Activated T-helper 17 cell treated with anti-CD3 and anti-CD28 coated beads, Interleukin-2, amount 50 U/mL, for 72 hours (primary cell): ENCODE measurements at regions not wholly inside any gene's neighbourhood (a gene's known extent, or its start where the extent isn't known, plus 50 kb on each side); places are given as distances from the start of the nearest gene placed in this dataset.
"Not testable (repeated sequence)": the region's sequence is repeated elsewhere in the genome, so short reads cannot be mapped to it uniquely, and the experiment has no call there.

Experiments used
- ATAC-seq: fragments of 150-1000 bp; cut with Tn5 transposase; replicated peaks from 2 replicates; pipeline ENCODE4 v1.10.0; 2021; ENCODE audit warnings: mild to moderate bottlenecking, moderate library complexity
- H3K27ac Mint-ChIP-seq: one replicate; pipeline ENCODE4 v1.8.0; 2022; ENCODE audit warnings: mixed read lengths
- H3K27me3 Mint-ChIP-seq: one replicate; pipeline ENCODE4 v1.8.0; 2022; ENCODE audit warnings: mixed read lengths
- H3K36me3 Mint-ChIP-seq: one replicate; pipeline ENCODE4 v1.8.0; 2022; ENCODE audit warnings: low read depth, mild to moderate bottlenecking, mixed read lengths
- H3K4me1 Mint-ChIP-seq: one replicate; pipeline ENCODE4 v1.8.0; 2022; ENCODE audit warnings: mixed read lengths
- H3K4me3 Mint-ChIP-seq: one replicate; pipeline ENCODE4 v1.8.0; 2022; ENCODE audit warnings: mild to moderate bottlenecking, mixed read lengths
- H3K9me3 Mint-ChIP-seq: one replicate; pipeline ENCODE4 v1.8.0; 2022; ENCODE audit warnings: mixed read lengths

DNA sequence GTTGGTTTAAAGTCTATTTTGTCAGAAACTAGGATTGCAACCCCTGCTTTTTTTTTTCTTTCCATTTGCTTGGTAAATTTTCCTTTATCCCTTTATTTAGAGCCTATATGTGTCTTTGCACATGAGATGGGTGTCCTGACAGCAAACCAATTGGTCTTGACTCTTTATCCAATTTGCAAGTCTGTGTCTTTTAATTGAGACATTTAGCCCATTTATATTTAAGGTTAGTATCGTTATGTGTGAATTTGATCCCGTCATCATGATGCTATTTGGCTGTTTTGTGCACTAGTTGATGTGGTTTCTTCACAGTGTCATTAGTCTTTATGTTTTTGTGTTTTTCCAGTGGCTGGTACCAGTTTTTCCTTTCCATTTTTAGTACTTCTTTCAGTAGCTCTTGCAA is 127.7 kb upstream of the ZNF267 start:
- H3K27ac Mint-ChIP-seq = no peak overlapping the region
- no peaks in the 10 kb centered on the region for H3K27me3 Mint-ChIP-seq
- H3K36me3 Mint-ChIP-seq = peaks cover 99% of the 10 kb centered on the region
- no peak for ATAC-seq
- H3K4me3 Mint-ChIP-seq = no peak overlapping the region
- peaks cover 52% of the 10 kb centered on the region for H3K9me3 Mint-ChIP-seq
- H3K4me1 Mint-ChIP-seq = no peaks in the 10 kb centered on the region

DNA sequence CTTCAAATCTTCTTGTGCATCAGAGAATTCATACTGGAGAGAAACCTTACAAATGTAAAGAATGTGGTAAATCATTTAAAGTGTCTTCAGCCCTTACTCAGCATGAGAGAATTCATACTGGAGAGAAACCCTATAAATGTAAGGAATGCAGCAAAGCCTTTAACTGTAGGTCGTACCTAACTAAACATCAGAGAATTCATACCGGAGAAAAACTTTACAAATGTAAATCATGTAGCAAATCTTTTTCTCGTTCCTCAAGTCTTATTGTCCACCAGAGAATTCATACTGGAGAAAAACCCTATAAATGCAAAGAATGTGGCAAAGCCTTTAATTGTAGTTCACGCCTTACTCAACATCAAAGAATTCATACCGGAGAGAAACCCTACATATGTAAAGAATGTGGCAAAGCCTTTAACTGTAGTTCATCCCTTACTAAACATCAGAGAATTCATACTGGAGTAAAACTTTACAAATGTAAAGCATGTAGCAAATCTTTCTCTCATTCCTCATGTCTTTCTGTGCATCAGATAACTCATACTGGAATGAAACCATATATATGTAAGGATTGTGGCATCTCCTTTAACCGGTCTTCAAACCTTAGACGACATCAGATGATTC is 118.5 kb upstream of the ZNF267 start:
- no peak for ATAC-seq
- Mint-ChIP-seq H3K36me3 (peaks cover 86% of the 10 kb centered on the region), H3K4me3 (no peak overlapping the region), H3K27ac (no peak overlapping the region), H3K4me1 (peaks cover 4% of the 10 kb centered on the region), H3K27me3 (no peaks in the 10 kb centered on the region), H3K9me3 (peaks cover 61% of the 10 kb centered on the region)

DNA sequence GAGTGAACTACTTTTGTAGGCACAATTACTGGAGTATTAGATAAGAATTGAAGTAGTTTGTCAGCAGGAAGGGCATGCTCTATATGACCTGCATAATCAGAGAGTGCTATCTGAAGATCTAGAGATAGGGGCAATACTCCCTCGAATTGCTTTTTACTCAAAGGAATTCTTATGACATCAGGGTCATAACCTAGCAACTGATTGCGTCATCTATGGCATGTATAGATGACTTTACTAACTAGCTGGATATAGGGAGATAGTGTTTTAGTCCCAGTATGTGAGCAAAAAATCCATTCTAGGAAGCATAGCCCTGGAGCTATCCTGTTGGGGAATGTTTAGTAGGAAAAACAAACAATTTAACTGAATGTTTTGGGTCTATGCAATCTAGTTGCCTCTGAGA is 109.5 kb upstream of the ZNF267 start:
- no peak for ATAC-seq
- peaks cover 25% of the 10 kb centered on the region for H3K9me3 Mint-ChIP-seq
- H3K4me3 Mint-ChIP-seq = no peak overlapping the region
- no peak overlapping the region for H3K27ac Mint-ChIP-seq
- H3K36me3 Mint-ChIP-seq = peaks cover 13% of the 10 kb centered on the region
- H3K4me1 Mint-ChIP-seq = no peaks in the 10 kb centered on the region
- no peaks in the 10 kb centered on the region for H3K27me3 Mint-ChIP-seq

DNA sequence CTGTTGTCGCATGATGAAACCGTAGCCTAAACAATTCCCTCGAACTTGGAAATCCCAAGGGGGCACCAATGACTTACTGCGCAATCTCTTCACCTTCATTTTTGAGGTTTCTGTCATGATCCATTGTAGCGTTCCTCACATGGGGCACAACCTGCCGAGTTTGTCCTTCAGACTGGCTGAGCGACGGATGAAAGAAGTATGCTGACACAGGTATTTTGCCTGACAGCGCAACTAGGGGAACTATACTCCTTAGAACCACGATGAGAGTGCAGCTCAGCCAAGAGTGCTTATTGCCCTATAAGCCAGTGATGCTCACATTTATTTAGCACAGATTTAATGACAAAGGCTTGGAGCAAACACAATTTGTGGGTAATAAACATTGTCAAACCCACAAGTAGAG is 106.3 kb upstream of the ZNF267 start:
- H3K9me3 Mint-ChIP-seq = peaks cover 19% of the 10 kb centered on the region
- no peak overlapping the region for H3K4me3 Mint-ChIP-seq
- H3K4me1 Mint-ChIP-seq = no peaks in the 10 kb centered on the region
- no peaks in the 10 kb centered on the region for H3K27me3 Mint-ChIP-seq
- no peak for ATAC-seq
- no peak overlapping the region for H3K27ac Mint-ChIP-seq
- H3K36me3 Mint-ChIP-seq = no peaks in the 10 kb centered on the region

DNA sequence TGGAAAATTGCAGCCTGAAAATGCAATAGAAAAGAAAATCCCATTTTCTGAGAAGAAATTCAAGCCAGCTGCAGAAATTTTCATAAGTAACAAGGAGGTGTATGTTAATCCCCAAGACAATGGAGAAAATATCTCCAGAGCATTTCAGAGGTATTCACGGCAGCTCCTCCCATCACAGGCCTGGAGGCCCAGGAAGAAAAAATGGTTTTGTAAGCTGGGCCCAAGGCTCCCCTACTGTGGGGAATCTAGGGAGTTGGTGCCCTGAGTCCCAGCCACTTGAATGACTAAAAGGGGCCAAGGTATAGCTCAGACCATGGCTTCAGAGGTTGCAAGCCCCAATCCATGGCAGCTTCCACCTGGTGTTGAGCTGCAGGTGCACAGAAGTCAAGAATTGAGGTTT is 93.3 kb upstream of the ZNF267 start:
- peaks cover 35% of the 10 kb centered on the region for H3K9me3 Mint-ChIP-seq
- no peaks in the 10 kb centered on the region for H3K4me1 Mint-ChIP-seq
- H3K36me3 Mint-ChIP-seq = no peaks in the 10 kb centered on the region
- ATAC-seq = no peak
- no peaks in the 10 kb centered on the region for H3K27me3 Mint-ChIP-seq
- no peak overlapping the region for H3K4me3 Mint-ChIP-seq
- H3K27ac Mint-ChIP-seq = no peak overlapping the region

DNA sequence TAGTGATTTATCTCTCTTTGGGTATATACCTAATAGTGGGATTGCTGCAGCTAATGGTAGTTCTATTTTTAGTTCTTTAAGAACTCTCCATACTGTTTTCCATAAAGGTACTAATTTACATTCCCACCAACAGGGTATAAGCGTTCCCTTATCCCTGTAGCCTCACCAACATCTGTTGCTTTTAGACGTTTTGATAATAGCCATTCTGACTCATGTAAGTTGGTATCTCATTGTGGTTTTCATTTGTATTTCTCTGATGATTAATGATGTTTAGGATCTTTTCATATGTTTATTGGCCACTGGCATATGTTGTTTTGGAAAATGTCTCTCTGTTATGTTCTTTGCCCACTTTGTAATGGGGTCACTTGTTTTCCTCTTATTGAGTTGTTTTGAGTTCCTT is 88.5 kb upstream of the ZNF267 start:
- no peaks in the 10 kb centered on the region for H3K27me3 Mint-ChIP-seq
- H3K4me1 Mint-ChIP-seq = no peaks in the 10 kb centered on the region
- H3K27ac Mint-ChIP-seq = no peak overlapping the region
- H3K9me3 Mint-ChIP-seq = peaks cover 47% of the 10 kb centered on the region
- no peak overlapping the region for H3K4me3 Mint-ChIP-seq
- no peaks in the 10 kb centered on the region for H3K36me3 Mint-ChIP-seq
- no peak for ATAC-seq

DNA sequence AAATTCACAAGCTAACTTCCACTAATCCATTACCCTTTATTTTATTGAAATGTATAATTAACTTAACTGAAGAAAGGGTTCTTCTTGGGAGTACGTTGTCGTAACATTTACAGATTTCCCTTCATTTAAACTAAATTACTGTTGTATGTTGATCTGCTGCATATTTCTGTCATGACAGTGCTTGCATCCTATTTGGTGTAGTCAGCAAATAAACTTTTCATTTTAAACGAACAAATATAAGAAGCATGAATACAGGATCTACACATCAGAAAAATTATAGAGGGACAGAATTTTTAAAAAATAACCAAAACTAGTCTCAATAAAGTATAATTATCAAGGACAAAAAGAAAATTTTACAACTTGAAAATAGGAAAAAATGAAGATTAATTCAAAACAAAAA is 66.5 kb upstream of the ZNF267 start:
- peaks cover 6% of the 10 kb centered on the region for H3K9me3 Mint-ChIP-seq
- peaks cover 9% of the 10 kb centered on the region for H3K27me3 Mint-ChIP-seq
- H3K4me3 Mint-ChIP-seq = no peak overlapping the region
- H3K36me3 Mint-ChIP-seq = no peaks in the 10 kb centered on the region
- no peak overlapping the region for H3K27ac Mint-ChIP-seq
- ATAC-seq = no peak
- no peaks in the 10 kb centered on the region for H3K4me1 Mint-ChIP-seq

DNA sequence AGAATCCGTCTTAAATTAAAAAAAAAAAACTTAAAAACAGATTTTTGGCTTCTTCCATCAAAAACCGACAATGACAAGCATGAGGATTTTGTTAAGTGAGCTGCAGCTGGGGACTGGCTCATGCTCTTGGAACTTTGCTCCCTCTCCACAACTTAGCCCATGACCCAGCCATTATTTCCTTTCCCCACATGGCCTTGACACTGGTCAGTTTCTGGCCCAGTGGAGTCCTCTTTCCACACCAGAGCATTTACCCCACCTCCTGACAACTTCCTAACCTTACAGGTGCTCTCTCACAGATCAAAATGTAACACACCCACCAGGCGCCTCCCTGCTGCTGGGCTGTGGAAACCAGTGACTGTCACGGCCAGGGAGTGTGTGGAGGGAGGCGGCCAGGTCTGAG is 62.7 kb upstream of the ZNF267 start:
- no peak overlapping the region for H3K4me3 Mint-ChIP-seq
- ATAC-seq = no peak
- peaks cover 9% of the 10 kb centered on the region for H3K27me3 Mint-ChIP-seq
- H3K9me3 Mint-ChIP-seq = peaks cover 6% of the 10 kb centered on the region
- H3K4me1 Mint-ChIP-seq = no peaks in the 10 kb centered on the region
- no peaks in the 10 kb centered on the region for H3K36me3 Mint-ChIP-seq
- H3K27ac Mint-ChIP-seq = no peak overlapping the region

DNA sequence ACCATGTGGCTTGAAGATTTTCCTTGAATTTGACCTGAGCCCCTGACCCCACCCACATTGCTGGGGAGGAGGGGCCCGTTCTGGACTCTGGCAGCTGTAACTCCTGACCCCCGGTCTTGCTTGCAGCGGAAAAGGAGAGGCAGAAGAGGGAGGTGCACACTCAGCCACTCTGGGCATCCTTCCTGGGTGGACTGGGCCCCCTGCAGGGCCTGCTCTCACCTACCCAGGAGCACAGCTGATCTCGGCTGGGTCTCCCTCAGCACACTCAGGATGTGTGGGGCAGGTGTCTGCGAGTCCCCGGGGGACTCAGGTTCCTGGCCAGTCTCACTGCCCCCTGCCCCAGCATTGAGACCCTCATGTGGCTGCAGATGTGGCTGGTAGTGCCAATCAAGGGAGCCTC is 57.5 kb upstream of the ZNF267 start:
- H3K27me3 Mint-ChIP-seq, ATAC-seq, H3K4me1 Mint-ChIP-seq, H3K9me3 Mint-ChIP-seq, H3K36me3 Mint-ChIP-seq, H3K4me3 Mint-ChIP-seq, H3K27ac Mint-ChIP-seq: not testable (repeated sequence)

DNA sequence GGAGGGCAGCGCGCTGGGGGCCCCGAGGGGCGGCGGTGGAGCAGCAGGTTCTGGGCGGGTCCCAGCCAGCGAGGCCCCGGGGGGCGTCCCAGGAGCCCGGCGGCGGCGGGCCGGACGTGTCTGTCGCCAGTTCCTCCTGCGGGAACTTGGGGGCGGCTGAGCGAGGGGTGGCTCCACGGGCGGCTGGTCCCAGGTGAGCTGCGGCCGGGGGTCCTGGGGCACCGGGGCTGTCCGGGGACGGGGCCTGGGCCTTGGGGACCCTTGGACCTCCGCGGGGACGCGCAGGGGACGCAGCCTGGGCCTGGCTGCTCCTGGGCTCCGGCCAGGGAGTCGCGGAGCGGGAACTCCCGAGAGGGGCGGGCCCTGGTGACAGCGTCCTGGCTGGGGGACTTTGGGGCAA is 54.2 kb upstream of the ZNF267 start:
- H3K4me1 Mint-ChIP-seq = no peaks in the 10 kb centered on the region
- H3K27ac Mint-ChIP-seq = no peak overlapping the region
- no peak overlapping the region for H3K4me3 Mint-ChIP-seq
- H3K36me3 Mint-ChIP-seq = no peaks in the 10 kb centered on the region
- peaks cover 4% of the 10 kb centered on the region for H3K27me3 Mint-ChIP-seq
- H3K9me3 Mint-ChIP-seq = peaks cover 4% of the 10 kb centered on the region
- no peak for ATAC-seq

DNA sequence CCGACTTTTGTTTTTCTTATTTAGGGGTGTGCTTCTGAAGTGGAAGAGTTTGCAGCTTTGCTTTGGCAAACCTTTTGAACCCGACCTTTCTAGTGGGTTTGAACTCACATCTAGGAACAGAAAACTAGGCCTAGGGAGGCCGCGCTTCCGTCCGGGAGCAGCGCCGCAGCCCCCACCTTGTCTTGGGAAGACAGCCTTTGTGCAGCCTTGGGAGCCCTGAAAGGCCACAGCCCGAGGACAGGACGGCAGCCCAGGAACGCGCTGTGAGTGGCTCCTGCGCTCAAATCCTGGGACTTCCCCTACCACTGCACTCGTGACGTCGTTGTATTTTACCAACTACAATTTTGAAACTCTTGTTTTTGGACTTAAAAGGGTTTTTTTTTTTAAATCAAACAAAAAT is 53.7 kb upstream of the ZNF267 start:
- ATAC-seq = no peak
- Mint-ChIP-seq H3K27ac (no peak overlapping the region), H3K4me1 (no peaks in the 10 kb centered on the region), H3K4me3 (no peak overlapping the region), H3K27me3 (peaks cover 8% of the 10 kb centered on the region), H3K9me3 (peaks cover 8% of the 10 kb centered on the region), H3K36me3 (no peaks in the 10 kb centered on the region)
